ENCODE measurements at regions not wholly inside any gene's neighbourhood (a gene's known extent, or its start where the extent isn't known, plus 50 kb on each side); places are given as distances from the start of the nearest gene placed in this dataset.

DNA sequence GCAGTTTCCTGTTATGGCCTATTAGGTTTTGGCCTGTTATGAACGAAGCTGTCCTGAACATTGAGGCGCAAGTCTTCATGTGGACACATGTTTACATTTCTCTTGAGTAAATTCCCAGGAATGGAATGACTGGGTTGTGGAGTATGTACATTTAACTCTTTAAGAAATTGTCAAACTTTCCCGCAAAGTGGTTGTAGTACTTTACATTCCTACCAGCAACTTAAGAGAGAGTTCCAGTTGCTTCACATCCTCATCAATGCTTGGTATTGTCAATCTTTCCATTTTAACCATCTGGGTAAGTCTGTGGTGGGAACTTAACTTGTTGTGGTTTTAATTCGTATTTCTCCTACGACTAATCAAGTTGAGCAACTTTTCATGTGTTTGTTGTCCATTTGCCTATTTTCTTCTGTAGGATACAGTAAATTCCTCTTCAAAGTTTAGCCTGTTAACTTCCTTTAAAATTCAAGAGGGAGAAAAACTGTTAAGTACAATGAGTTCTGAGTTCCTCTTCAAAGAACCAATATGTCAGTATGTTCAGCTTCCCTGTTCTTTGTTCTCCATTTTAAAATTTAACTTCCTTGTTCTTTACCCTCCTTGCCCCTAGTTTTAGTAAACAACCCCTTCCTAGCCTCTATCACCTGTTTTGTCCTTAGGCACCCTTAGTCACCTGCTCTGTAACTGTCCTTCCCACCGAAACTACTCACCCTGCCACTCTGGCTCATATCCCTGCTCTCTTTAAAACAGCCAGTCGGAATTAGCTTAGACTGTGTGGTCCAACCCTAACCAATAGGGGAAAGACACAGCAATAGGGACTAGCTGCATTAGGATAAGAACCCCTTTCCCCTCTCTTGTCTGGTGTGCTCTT, 74.0 kb downstream of the FAM241B start:
- H2AFZ ChIP-seq (ENCODE audit: low read length): no peak overlapping the region
- POLR2A ChIA-PET: no interaction called here
- H3K4me1 ChIP-seq (ENCODE audit: insufficient read depth, low read length, poor library complexity, severe bottlenecking): no peaks in the 10 kb centered on the region
- TF ChIP-seq, protein P1, sequence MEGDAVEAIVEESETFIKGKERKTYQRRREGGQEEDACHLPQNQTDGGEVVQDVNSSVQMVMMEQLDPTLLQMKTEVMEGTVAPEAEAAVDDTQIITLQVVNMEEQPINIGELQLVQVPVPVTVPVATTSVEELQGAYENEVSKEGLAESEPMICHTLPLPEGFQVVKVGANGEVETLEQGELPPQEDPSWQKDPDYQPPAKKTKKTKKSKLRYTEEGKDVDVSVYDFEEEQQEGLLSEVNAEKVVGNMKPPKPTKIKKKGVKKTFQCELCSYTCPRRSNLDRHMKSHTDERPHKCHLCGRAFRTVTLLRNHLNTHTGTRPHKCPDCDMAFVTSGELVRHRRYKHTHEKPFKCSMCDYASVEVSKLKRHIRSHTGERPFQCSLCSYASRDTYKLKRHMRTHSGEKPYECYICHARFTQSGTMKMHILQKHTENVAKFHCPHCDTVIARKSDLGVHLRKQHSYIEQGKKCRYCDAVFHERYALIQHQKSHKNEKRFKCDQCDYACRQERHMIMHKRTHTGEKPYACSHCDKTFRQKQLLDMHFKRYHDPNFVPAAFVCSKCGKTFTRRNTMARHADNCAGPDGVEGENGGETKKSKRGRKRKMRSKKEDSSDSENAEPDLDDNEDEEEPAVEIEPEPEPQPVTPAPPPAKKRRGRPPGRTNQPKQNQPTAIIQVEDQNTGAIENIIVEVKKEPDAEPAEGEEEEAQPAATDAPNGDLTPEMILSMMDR (conservative IDR thresholded peaks at IDR 0.05; ENCODE audit: low read length): no peak
- TF ChIP-seq EZH2phosphoT487 (IDR thresholded peaks at IDR 0.05; ENCODE audit: borderline replicate concordance, low read depth, low read length): no peak
- DNase-seq (ENCODE audit: low spot score): no peak
- CTCF ChIA-PET (ENCODE audit: unreplicated experiment): no interaction called here
- no peak overlapping the region for H3K4me3 ChIP-seq (ENCODE audit: low read depth, low read length, poor library complexity, severe bottlenecking)
- H3K79me2 ChIP-seq (ENCODE audit: insufficient read depth, low read depth, low read length): no peaks in the 10 kb centered on the region
- H3K27ac ChIP-seq (ENCODE audit: low read depth, low read length, poor library complexity, severe bottlenecking): no peak overlapping the region
- H3K4me2 ChIP-seq (ENCODE audit: low read length): no peak overlapping the region
- no peaks in the 10 kb centered on the region for H4K20me1 ChIP-seq (ENCODE audit: insufficient read depth, low read length)
- intact Hi-C loops (cut with micrococcal nuclease; ENCODE audit: unreplicated experiment): no loop called here
- H3K9me2 ChIP-seq (ENCODE audit: insufficient read depth, low read length): no peaks in the 10 kb centered on the region
- no peaks in the 10 kb centered on the region for H3K9me3 ChIP-seq (ENCODE audit: low read length)
- H3K36me3 ChIP-seq (ENCODE audit: insufficient read depth, low read length): no peaks in the 10 kb centered on the region
- BruUV-seq (replicated peaks): no TSS peak

DNA sequence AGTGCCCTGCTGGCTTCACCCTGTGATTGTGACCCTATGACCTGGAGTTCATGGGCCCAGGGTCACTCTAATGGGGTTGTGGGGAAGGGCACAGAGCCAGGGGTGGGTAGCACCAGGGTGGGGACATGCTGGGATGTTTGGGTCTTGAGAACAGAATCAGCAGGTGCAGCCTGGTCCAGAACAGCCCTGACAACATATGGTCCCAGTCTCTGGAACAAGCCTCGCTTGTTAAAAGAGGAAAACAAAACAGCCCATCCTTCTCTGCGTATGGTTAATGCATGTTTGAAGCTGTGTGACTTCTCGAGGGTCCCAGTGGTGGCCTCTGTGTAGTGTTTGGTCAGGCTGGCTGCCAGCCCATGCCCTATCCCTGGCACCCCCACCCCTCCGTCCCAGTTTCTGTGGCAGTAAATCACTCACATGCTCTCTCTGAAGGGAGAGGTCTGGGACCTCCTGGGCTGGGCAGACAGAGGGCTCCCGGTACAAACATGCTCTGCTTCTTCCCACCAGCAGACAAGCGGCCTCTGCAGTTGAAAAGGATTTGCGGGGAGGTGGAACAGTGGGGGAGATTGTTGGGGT, 79.4 kb downstream of the FAM241B start:
- Histone ChIP-seq H3K9me2 (ENCODE audit: insufficient read depth, low read length) (no peaks in the 10 kb centered on the region), H4K20me1 (ENCODE audit: insufficient read depth, low read length) (no peaks in the 10 kb centered on the region), H2AFZ (ENCODE audit: low read length) (no peak overlapping the region), H3K36me3 (ENCODE audit: insufficient read depth, low read length) (no peaks in the 10 kb centered on the region), H3K79me2 (ENCODE audit: insufficient read depth, low read depth, low read length) (no peaks in the 10 kb centered on the region), H3K27ac (ENCODE audit: low read depth, low read length, poor library complexity, severe bottlenecking) (no peak overlapping the region), H3K4me2 (ENCODE audit: low read length) (no peak overlapping the region), H3K4me3 (ENCODE audit: low read depth, low read length, poor library complexity, severe bottlenecking) (no peak overlapping the region), H3K4me1 (ENCODE audit: insufficient read depth, low read length, poor library complexity, severe bottlenecking) (no peaks in the 10 kb centered on the region), H3K9me3 (ENCODE audit: low read length) (no peaks in the 10 kb centered on the region)
- ChIA-PET CTCF (ENCODE audit: unreplicated experiment) (no interaction called here), POLR2A (no interaction called here)
- no TSS peak for BruUV-seq (replicated peaks)
- TF ChIP-seq, protein P1 (conservative IDR thresholded peaks at IDR 0.05; ENCODE audit: low read length): no peak
- intact Hi-C loops (cut with micrococcal nuclease; ENCODE audit: unreplicated experiment): no loop called here
- no peak for DNase-seq (ENCODE audit: low spot score)

Measured in OCI-LY7 (cell line).